Kidney (tissue), 13 donors: ENCODE measurements at regions not wholly inside any gene's neighbourhood (a gene's known extent, or its start where the extent isn't known, plus 50 kb on each side); places are given as distances from the start of the nearest gene placed in this dataset.

Experiments used
- DNase-seq, 5 donors: peaks; one replicate each; pipeline ENCODE4 v3.0.0-alpha.2; 2013 to 2020
- FAIRE-seq: peaks from 2 replicates; lab custom pipeline; 2012; peaks lifted over from hg19 to GRCh38; lab: Jason Lieb, UNC
- H3K27ac ChIP-seq, 2 donors: one replicate each; pipeline ENCODE4 v1.7.0; 2013; ENCODE audit warnings: low read depth in 2 of 2, low read length in 2 of 2, inconsistent platforms in 1 of 2
- H3K27me3 ChIP-seq: one replicate; pipeline ENCODE4 v1.7.1; 2013; ENCODE audit warnings: low read length, inconsistent platforms; ENCODE audit not compliant: control insufficient read depth, insufficient read depth
- H3K36me3 ChIP-seq, 3 donors: one replicate each; pipeline versions ENCODE4 v1.7.0 to v1.7.1; 2013; ENCODE audit warnings: low read length in 3 of 3, control low read depth in 1 of 3, inconsistent platforms in 1 of 3; ENCODE audit not compliant: insufficient read depth in 3 of 3, control insufficient read depth in 2 of 3
- H3K4me1 ChIP-seq, 3 donors: one replicate each; pipeline versions ENCODE4 v1.7.0 to v1.7.1; 2013; ENCODE audit warnings: low read length in 3 of 3, inconsistent platforms in 1 of 3, low read depth in 1 of 3; ENCODE audit not compliant: control insufficient read depth in 2 of 3, insufficient read depth in 2 of 3
- H3K4me3 ChIP-seq, 3 donors: one replicate each; pipeline versions ENCODE4 v1.7.0 to v1.8.1; 2013; ENCODE audit warnings: low read length in 3 of 3, control low read depth in 1 of 3, inconsistent platforms in 1 of 3
- H3K9ac ChIP-seq, 3 donors: one replicate each; pipeline versions ENCODE4 v1.7.0 to v1.7.1; 2013; ENCODE audit warnings: low read length in 3 of 3, control low read depth in 1 of 3, inconsistent platforms in 1 of 3
- H3K9me3 ChIP-seq, 3 donors: one replicate each; pipeline versions ENCODE4 v1.7.0 to v1.7.1; 2013; ENCODE audit warnings: low read length in 3 of 3, control low read depth in 1 of 3, inconsistent platforms in 1 of 3; ENCODE audit not compliant: control insufficient read depth in 2 of 3, insufficient read depth in 1 of 3
- CTCF ChIP-seq: IDR thresholded peaks from 3 replicates; pipeline ENCODE4 v1.5.1; 2012; ENCODE audit warnings: mild to moderate bottlenecking, moderate library complexity, borderline replicate concordance; ENCODE audit not compliant: insufficient read depth; ENCODE audit errors: extremely low read depth
- intact Hi-C: fragments of 100-400 bp; cut with DNase I; formaldehyde crosslinking; loops from one replicate; pipeline ENCODE4 v1.11.1; 2022
- donor health status: control.
- donor health status: control.
- donor health status: control.
- donor health status: control.
- donor health status: control.
- donor health status: DM: yes; HTN: yes; CAD: no.
- donor health status: Normal renal cell carcinoma (clear cell type).

GRCh38 chr3:21927261-21927660 is 176.3 kb upstream of the ZNF385D start:
- H3K27ac ChIP-seq = no peak overlapping the region
- no peak overlapping the region for H3K4me3 ChIP-seq
- DNase-seq = no peak
- H3K36me3 ChIP-seq = no peaks in the 10 kb centered on the region
- intact Hi-C loops = no loop called here
- no peak for FAIRE-seq
- no peak overlapping the region for H3K9ac ChIP-seq
- no peaks in the 10 kb centered on the region for H3K4me1 ChIP-seq
- no peaks in the 10 kb centered on the region for H3K27me3 ChIP-seq
- H3K9me3 ChIP-seq = no peaks in the 10 kb centered on the region
- TF ChIP-seq CTCF = no peak

- FAIRE-seq = no peak
Measured at GRCh38 chr3:21934591-21934990, 183.6 kb upstream of the ZNF385D start.

GRCh38 chr3:21936207-21936606 is 185.2 kb upstream of the ZNF385D start:
- intact Hi-C loops = no loop called here
- no peak for DNase-seq
- H3K27me3 ChIP-seq = no peaks in the 10 kb centered on the region
- no peak overlapping the region for H3K4me3 ChIP-seq
- H3K9ac ChIP-seq = no peak overlapping the region
- H3K9me3 ChIP-seq = no peaks in the 10 kb centered on the region
- no peak for TF ChIP-seq CTCF
- H3K4me1 ChIP-seq = no peaks in the 10 kb centered on the region
- FAIRE-seq = no peak
- H3K36me3 ChIP-seq = no peaks in the 10 kb centered on the region
- H3K27ac ChIP-seq = no peak overlapping the region

More at GRCh38 chr3:21934591-21934990, 183.6 kb upstream of the ZNF385D start:
- intact Hi-C loops = no loop called here
- Histone ChIP-seq H3K9me3 (no peaks in the 10 kb centered on the region), H3K27me3 (no peaks in the 10 kb centered on the region), H3K4me3 (no peak overlapping the region), H3K9ac (no peak overlapping the region), H3K27ac (no peak overlapping the region), H3K36me3 (no peaks in the 10 kb centered on the region), H3K4me1 (no peaks in the 10 kb centered on the region)
- TF ChIP-seq CTCF = no peak
- DNase-seq = no peak

GRCh38 chr3:21938267-21938681 is 187.3 kb upstream of the ZNF385D start:
- no peak for FAIRE-seq
- TF ChIP-seq CTCF = no peak
- Histone ChIP-seq H3K36me3 (no peaks in the 10 kb centered on the region), H3K4me3 (no peak overlapping the region), H3K9ac (no peak overlapping the region), H3K9me3 (no peaks in the 10 kb centered on the region), H3K27me3 (no peaks in the 10 kb centered on the region), H3K4me1 (no peaks in the 10 kb centered on the region), H3K27ac (no peak overlapping the region)
- no peak for DNase-seq
- intact Hi-C loops = no loop called here
